H1 (cell line): ENCODE measurements at regions not wholly inside any gene's neighbourhood (a gene's known extent, or its start where the extent isn't known, plus 50 kb on each side); places are given as distances from the start of the nearest gene placed in this dataset.

Experiments
- GABPA ChIP-seq: IDR thresholded peaks from 2 replicates; pipeline ENCODE4 v1.6.1; 2011; ENCODE audit warnings: mild to moderate bottlenecking, low read length, moderate library complexity, borderline replicate concordance; ENCODE audit not compliant: insufficient read depth
- KDM4A ChIP-seq: IDR thresholded peaks from one replicate; pipeline ENCODE4 v1.7.1; 2012; ENCODE audit warnings: low read depth, mild to moderate bottlenecking, moderate library complexity, low read length, inconsistent platforms; ENCODE audit not compliant: severe bottlenecking
- ZNF274 ChIP-seq: IDR thresholded peaks from 2 replicates; pipeline ENCODE4 v1.7.0; 2012; ENCODE audit warnings: low read length, borderline replicate concordance; ENCODE audit errors: extremely low read depth
- TF ChIP-seq, protein P1 (sequence below): fragments of 300-600 bp; sonication (generic); IDR thresholded peaks from 2 replicates; pipeline ENCODE4 v1.7.1; 2012; ENCODE audit warnings: low read length, moderate library complexity, mild to moderate bottlenecking, inconsistent platforms; ENCODE audit not compliant: insufficient replicate concordance

DNA sequence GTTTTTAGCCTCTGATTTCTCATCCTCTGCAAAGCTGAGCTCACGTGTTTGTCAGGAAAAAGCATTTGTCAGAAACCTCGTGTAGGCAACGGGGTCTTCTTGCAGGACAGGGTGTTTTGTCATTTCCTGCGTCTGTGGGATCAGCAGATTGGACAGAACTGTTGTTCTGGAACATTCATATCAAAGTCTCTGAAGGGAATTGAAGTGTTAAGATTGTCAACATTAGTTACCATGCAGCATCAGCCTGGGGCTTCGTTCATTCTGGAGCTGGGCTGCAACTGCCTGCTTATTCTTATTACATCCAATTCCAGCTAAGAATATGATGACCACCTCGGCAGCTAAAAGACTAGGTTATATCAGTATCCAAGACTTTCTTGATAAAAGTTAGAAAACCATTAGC is 71.0 kb upstream of the RALGAPA2 start (continued):
- TF ChIP-seq, protein P1, sequence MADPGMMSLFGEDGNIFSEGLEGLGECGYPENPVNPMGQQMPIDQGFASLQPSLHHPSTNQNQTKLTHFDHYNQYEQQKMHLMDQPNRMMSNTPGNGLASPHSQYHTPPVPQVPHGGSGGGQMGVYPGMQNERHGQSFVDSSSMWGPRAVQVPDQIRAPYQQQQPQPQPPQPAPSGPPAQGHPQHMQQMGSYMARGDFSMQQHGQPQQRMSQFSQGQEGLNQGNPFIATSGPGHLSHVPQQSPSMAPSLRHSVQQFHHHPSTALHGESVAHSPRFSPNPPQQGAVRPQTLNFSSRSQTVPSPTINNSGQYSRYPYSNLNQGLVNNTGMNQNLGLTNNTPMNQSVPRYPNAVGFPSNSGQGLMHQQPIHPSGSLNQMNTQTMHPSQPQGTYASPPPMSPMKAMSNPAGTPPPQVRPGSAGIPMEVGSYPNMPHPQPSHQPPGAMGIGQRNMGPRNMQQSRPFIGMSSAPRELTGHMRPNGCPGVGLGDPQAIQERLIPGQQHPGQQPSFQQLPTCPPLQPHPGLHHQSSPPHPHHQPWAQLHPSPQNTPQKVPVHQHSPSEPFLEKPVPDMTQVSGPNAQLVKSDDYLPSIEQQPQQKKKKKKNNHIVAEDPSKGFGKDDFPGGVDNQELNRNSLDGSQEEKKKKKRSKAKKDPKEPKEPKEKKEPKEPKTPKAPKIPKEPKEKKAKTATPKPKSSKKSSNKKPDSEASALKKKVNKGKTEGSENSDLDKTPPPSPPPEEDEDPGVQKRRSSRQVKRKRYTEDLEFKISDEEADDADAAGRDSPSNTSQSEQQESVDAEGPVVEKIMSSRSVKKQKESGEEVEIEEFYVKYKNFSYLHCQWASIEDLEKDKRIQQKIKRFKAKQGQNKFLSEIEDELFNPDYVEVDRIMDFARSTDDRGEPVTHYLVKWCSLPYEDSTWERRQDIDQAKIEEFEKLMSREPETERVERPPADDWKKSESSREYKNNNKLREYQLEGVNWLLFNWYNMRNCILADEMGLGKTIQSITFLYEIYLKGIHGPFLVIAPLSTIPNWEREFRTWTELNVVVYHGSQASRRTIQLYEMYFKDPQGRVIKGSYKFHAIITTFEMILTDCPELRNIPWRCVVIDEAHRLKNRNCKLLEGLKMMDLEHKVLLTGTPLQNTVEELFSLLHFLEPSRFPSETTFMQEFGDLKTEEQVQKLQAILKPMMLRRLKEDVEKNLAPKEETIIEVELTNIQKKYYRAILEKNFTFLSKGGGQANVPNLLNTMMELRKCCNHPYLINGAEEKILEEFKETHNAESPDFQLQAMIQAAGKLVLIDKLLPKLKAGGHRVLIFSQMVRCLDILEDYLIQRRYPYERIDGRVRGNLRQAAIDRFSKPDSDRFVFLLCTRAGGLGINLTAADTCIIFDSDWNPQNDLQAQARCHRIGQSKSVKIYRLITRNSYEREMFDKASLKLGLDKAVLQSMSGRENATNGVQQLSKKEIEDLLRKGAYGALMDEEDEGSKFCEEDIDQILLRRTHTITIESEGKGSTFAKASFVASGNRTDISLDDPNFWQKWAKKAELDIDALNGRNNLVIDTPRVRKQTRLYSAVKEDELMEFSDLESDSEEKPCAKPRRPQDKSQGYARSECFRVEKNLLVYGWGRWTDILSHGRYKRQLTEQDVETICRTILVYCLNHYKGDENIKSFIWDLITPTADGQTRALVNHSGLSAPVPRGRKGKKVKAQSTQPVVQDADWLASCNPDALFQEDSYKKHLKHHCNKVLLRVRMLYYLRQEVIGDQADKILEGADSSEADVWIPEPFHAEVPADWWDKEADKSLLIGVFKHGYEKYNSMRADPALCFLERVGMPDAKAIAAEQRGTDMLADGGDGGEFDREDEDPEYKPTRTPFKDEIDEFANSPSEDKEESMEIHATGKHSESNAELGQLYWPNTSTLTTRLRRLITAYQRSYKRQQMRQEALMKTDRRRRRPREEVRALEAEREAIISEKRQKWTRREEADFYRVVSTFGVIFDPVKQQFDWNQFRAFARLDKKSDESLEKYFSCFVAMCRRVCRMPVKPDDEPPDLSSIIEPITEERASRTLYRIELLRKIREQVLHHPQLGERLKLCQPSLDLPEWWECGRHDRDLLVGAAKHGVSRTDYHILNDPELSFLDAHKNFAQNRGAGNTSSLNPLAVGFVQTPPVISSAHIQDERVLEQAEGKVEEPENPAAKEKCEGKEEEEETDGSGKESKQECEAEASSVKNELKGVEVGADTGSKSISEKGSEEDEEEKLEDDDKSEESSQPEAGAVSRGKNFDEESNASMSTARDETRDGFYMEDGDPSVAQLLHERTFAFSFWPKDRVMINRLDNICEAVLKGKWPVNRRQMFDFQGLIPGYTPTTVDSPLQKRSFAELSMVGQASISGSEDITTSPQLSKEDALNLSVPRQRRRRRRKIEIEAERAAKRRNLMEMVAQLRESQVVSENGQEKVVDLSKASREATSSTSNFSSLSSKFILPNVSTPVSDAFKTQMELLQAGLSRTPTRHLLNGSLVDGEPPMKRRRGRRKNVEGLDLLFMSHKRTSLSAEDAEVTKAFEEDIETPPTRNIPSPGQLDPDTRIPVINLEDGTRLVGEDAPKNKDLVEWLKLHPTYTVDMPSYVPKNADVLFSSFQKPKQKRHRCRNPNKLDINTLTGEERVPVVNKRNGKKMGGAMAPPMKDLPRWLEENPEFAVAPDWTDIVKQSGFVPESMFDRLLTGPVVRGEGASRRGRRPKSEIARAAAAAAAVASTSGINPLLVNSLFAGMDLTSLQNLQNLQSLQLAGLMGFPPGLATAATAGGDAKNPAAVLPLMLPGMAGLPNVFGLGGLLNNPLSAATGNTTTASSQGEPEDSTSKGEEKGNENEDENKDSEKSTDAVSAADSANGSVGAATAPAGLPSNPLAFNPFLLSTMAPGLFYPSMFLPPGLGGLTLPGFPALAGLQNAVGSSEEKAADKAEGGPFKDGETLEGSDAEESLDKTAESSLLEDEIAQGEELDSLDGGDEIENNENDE = no peak
- TF ChIP-seq GABPA (no peak), ZNF274 (no peak), KDM4A (no peak)
- TF ChIP-seq, all 59 proteins: peak for 0
